GM23338 (cell line): ENCODE measurements at regions not wholly inside any gene's neighbourhood (a gene's known extent, or its start where the extent isn't known, plus 50 kb on each side); places are given as distances from the start of the nearest gene placed in this dataset.

Experiments
- ATAC-seq: fragments of 200-7000 bp; cut with Tn5 transposase; 3 replicates; pipeline ENCODE4 v1.9.1; 2020
- DNase-seq: peaks from one replicate; pipeline ENCODE4 v3.0.0-alpha.2; 2015; ENCODE audit warnings: low spot score
- H2AFZ ChIP-seq: fragments of 200-600 bp; sonication (generic); 2 replicates; pipeline ENCODE4 v1.8.0; 2016; ENCODE audit warnings: antibody characterized with exemption, mild to moderate bottlenecking, moderate library complexity
- H3F3A ChIP-seq: fragments of 200-600 bp; sonication (generic); replicated peaks from 2 replicates; pipeline ENCODE4 v1.8.0; 2017; ENCODE audit warnings: antibody characterized with exemption, mixed run types, low read depth
- H3K27ac ChIP-seq: fragments of 200-600 bp; sonication (generic); 2 replicates; pipeline ENCODE4 v1.6.1; 2016; ENCODE audit warnings: low read depth
- H3K27me3 ChIP-seq: fragments of 200-600 bp; sonication (generic); 2 replicates; pipeline ENCODE4 v1.8.0; 2016; ENCODE audit warnings: mild to moderate bottlenecking, mixed run types, moderate library complexity; ENCODE audit not compliant: insufficient read depth
- H3K36me3 ChIP-seq: fragments of 200-600 bp; sonication (generic); 2 replicates; pipeline ENCODE4 v1.8.0; 2016; ENCODE audit warnings: mild to moderate bottlenecking; ENCODE audit not compliant: insufficient read depth
- H3K4me1 ChIP-seq: fragments of 200-600 bp; sonication (generic); 2 replicates; pipeline ENCODE4 v1.8.0; 2016; ENCODE audit warnings: mild to moderate bottlenecking, moderate library complexity; ENCODE audit not compliant: insufficient read depth
- H3K4me2 ChIP-seq: fragments of 200-600 bp; sonication (generic); 2 replicates; pipeline ENCODE4 v1.7.1; 2017; ENCODE audit warnings: mixed run types
- H3K4me3 ChIP-seq: fragments of 200-600 bp; sonication (generic); 2 replicates; pipeline ENCODE4 v1.6.1; 2016; ENCODE audit warnings: mixed run types
- H3K79me2 ChIP-seq: fragments of 200-600 bp; sonication (generic); replicated peaks from 2 replicates; pipeline ENCODE4 v1.8.0; 2017; ENCODE audit warnings: mild to moderate bottlenecking; ENCODE audit not compliant: insufficient read depth
- H3K9me2 ChIP-seq: fragments of 200-600 bp; sonication (generic); 2 replicates; pipeline ENCODE4 v1.8.0; 2017; ENCODE audit not compliant: insufficient read depth
- H4K20me1 ChIP-seq: fragments of 200-600 bp; sonication (generic); replicated peaks from 2 replicates; pipeline ENCODE4 v1.8.0; 2017; ENCODE audit warnings: mild to moderate bottlenecking; ENCODE audit not compliant: insufficient read depth
- H3K27ac Mint-ChIP-seq: 2 replicates; pipeline ENCODE4 v1.8.0; 2020; ENCODE audit warnings: inconsistent platforms, mild to moderate bottlenecking, moderate library complexity, mixed read lengths
- H3K27me3 Mint-ChIP-seq: 3 replicates; pipeline ENCODE4 v1.8.0; 2022; ENCODE audit warnings: low read depth, mild to moderate bottlenecking, moderate library complexity, mixed read lengths, inconsistent platforms; ENCODE audit not compliant: insufficient read depth, poor library complexity
- H3K36me3 Mint-ChIP-seq: 3 replicates; pipeline ENCODE4 v1.8.0; 2021; ENCODE audit warnings: low read depth, mild to moderate bottlenecking, inconsistent platforms, moderate library complexity, mixed read lengths
- H3K4me1 Mint-ChIP-seq: 3 replicates; pipeline ENCODE4 v1.8.0; 2020; ENCODE audit warnings: mild to moderate bottlenecking, inconsistent platforms, mixed read lengths
- H3K4me3 Mint-ChIP-seq: 3 replicates; pipeline ENCODE4 v1.8.0; 2021; ENCODE audit warnings: moderate library complexity, mild to moderate bottlenecking, inconsistent platforms, mixed read lengths
- H3K9me3 Mint-ChIP-seq: 3 replicates; pipeline ENCODE4 v1.8.0; 2020; ENCODE audit warnings: moderate library complexity, mild to moderate bottlenecking, inconsistent platforms, mixed read lengths
- EZH2 ChIP-seq: fragments of 200-600 bp; sonication (generic); IDR thresholded peaks from one replicate; pipeline ENCODE4 v1.8.0; 2017; ENCODE audit warnings: antibody characterized with exemption, mild to moderate bottlenecking, low read depth; ENCODE audit not compliant: unreplicated experiment
- EZH2phosphoT487 ChIP-seq: fragments of 200-600 bp; sonication (generic); IDR thresholded peaks from one replicate; pipeline ENCODE4 v1.8.1; 2018; ENCODE audit warnings: antibody characterized with exemption; ENCODE audit not compliant: unreplicated experiment
- POLR2AphosphoS5 ChIP-seq: IDR thresholded peaks from 2 replicates; pipeline ENCODE4 v1.6.1; 2016; ENCODE audit warnings: antibody characterized with exemption, low read depth
- STAT1 ChIP-seq: IDR thresholded peaks from one replicate; pipeline ENCODE4 v1.6.1; 2016; ENCODE audit warnings: antibody characterized with exemption; ENCODE audit not compliant: unreplicated experiment
- ZNF331 ChIP-seq: fragments of 250-450 bp; sonication (Bioruptor Pico); IDR thresholded peaks from 2 replicates; pipeline ENCODE4 v1.5.0; 2020; ENCODE audit warnings: low read depth, mild to moderate bottlenecking, moderate library complexity
- TF ChIP-seq, protein P1 (sequence below), 2 experiments: fragments of 200-600 bp in 1 of 2; sonication (generic) in 1 of 2; conservative IDR thresholded peaks; 2 replicates each; pipeline versions ENCODE4 v1.5.1 to v1.6.1; 2016 to 2017; ENCODE audit warnings: antibody characterized with exemption in 2 of 2, low read depth in 2 of 2, mild to moderate bottlenecking in 2 of 2, moderate library complexity in 1 of 2
- TF ChIP-seq, protein P2 (sequence below): IDR thresholded peaks from one replicate; pipeline ENCODE4 v1.6.1; 2018; ENCODE audit warnings: antibody characterized with exemption; ENCODE audit not compliant: unreplicated experiment

DNA sequence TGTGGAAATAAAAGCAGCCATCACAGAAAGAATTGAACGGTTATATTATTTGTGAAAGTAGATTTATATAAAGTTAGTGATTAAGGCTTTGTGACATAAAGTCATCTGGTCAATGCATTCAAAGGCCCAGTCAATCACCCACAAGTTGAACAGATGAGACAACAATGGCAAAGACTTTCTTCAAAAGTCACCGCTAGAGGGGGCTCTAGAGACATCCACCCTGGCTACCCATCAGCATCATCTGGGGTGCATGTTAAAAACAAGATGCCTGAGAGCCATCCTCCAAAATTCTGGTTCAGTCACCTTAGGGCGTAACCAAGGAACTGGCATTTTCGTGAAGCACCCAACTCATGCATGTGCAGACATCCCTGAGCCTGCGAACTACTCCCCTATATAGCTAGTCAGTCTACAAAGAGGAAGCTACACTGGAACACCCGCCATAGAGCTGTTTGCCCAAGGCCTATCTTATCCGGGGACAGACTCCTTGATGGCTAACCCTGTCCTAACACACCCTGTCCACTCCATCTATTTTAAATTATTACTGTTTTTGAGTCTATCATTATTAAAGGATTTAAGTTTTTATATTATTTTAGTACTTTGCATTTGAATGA, 970.5 kb downstream of the UQCRFS1 start:
- Histone ChIP-seq H3K36me3 (no peaks in the 10 kb centered on the region), H3K27me3 (no peaks in the 10 kb centered on the region), H3K4me2 (no peak overlapping the region), H2AFZ (no peak overlapping the region), H3K4me1 (0 out of 2 replicates have a peak, but pooled peaks cover 4% of the 10 kb centered on the region), H3K9me2 (0 out of 2 replicates have a peak, but pooled peaks cover 7% of the 10 kb centered on the region), H3K27ac (no peak overlapping the region), H3F3A (no peaks in the 10 kb centered on the region), H4K20me1 (no peaks in the 10 kb centered on the region), H3K4me3 (no peak overlapping the region), H3K79me2 (no peaks in the 10 kb centered on the region)
- peaks cover 3% of the 10 kb centered on the region for H3K27me3 Mint-ChIP-seq
- H3K9me3 Mint-ChIP-seq: no peaks in the 10 kb centered on the region
- H3K36me3 Mint-ChIP-seq: no peaks in the 10 kb centered on the region
- H3K4me1 Mint-ChIP-seq: peaks cover 9% of the 10 kb centered on the region
- peak; percentile 75 for ATAC-seq
- H3K27ac Mint-ChIP-seq: no peak overlapping the region
- no peak overlapping the region for H3K4me3 Mint-ChIP-seq
- TF ChIP-seq POLR2AphosphoS5: no peak
- TF ChIP-seq, protein P1, sequence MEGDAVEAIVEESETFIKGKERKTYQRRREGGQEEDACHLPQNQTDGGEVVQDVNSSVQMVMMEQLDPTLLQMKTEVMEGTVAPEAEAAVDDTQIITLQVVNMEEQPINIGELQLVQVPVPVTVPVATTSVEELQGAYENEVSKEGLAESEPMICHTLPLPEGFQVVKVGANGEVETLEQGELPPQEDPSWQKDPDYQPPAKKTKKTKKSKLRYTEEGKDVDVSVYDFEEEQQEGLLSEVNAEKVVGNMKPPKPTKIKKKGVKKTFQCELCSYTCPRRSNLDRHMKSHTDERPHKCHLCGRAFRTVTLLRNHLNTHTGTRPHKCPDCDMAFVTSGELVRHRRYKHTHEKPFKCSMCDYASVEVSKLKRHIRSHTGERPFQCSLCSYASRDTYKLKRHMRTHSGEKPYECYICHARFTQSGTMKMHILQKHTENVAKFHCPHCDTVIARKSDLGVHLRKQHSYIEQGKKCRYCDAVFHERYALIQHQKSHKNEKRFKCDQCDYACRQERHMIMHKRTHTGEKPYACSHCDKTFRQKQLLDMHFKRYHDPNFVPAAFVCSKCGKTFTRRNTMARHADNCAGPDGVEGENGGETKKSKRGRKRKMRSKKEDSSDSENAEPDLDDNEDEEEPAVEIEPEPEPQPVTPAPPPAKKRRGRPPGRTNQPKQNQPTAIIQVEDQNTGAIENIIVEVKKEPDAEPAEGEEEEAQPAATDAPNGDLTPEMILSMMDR (conservative IDR thresholded peaks at IDR 0.05; ENCODE audit: low read depth in 2 of 2): peak; percentile 73 to 82
- DNase-seq: peak; percentile 83

DNA sequence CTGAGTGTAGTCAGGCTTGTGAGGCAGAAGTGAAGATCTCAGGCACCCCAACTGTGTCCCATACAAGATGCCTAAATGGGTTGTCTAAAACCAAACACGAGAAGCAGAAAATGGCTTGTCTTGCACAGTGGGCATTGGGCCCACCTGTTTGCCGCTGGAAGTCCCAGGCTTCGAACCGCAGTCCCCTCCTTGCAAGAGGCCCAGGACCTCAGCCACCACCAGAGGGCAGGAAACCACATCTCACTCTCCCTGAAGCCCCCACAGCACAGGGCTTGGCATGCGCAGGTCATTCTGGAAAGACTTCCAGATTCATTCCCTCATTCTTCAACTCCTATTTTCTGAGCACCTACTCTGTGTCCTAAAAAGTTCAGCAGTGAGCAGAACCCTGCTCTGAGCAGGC, 973.7 kb downstream of the UQCRFS1 start:
- 0 out of 2 replicates have a peak, but pooled peaks cover 4% of the 10 kb centered on the region for H3K4me1 ChIP-seq
- no peaks in the 10 kb centered on the region for H3K9me3 Mint-ChIP-seq
- TF ChIP-seq, protein P1 (conservative IDR thresholded peaks at IDR 0.05; ENCODE audit: low read depth in 2 of 2): peak; percentile 75 to 78
- TF ChIP-seq STAT1: no peak
- no peaks in the 10 kb centered on the region for H3K27me3 ChIP-seq
- DNase-seq (peak; percentile 86), ATAC-seq (peak; percentile 93)
- no peak overlapping the region for H3K4me3 ChIP-seq
- no peak overlapping the region for H3K27ac ChIP-seq
- H3K4me1 Mint-ChIP-seq: peaks cover 13% of the 10 kb centered on the region
- H4K20me1 ChIP-seq: no peaks in the 10 kb centered on the region
- H3K79me2 ChIP-seq: no peaks in the 10 kb centered on the region
- no peaks in the 10 kb centered on the region for H3K9me2 ChIP-seq
- H3K27ac Mint-ChIP-seq: no peak overlapping the region
- no peaks in the 10 kb centered on the region for H3K36me3 Mint-ChIP-seq
- H2AFZ ChIP-seq: peak overlapping the region; percentile 82; the same call in 1 of the 2 replicates
- no peaks in the 10 kb centered on the region for H3F3A ChIP-seq
- H3K4me3 Mint-ChIP-seq: no peak overlapping the region
- no peaks in the 10 kb centered on the region for H3K36me3 ChIP-seq
- no peaks in the 10 kb centered on the region for H3K27me3 Mint-ChIP-seq
- H3K4me2 ChIP-seq: no peak overlapping the region

DNA sequence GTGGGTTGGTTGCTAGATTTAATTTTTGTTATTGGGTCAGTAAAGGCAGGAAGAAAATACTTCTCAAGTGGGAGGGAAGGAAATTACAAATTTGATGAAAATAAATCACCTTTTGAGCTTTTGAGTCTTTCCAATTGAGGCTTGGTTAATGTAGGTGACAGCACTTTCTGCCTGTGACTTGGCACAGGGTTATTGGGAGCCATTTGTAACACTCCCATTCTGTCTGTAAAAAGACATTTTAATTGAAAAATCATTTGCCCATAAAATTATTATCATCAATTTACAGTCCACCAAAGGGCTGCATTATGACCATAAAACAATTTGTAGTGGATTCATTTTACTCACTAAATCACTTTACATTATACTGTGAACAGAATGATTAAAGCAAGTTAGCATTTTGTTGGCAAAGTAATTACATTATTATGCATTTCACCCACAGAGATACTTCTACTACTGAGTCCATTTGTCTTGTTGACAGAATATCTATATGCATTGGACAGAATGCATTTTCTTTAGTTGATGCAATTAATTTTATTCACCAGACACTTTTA, 974.6 kb downstream of the UQCRFS1 start:
- Mint-ChIP-seq H3K4me1 (peaks cover 13% of the 10 kb centered on the region), H3K27me3 (no peaks in the 10 kb centered on the region), H3K27ac (no peak overlapping the region), H3K36me3 (no peaks in the 10 kb centered on the region), H3K4me3 (no peak overlapping the region), H3K9me3 (no peaks in the 10 kb centered on the region)
- Histone ChIP-seq H3K4me3 (no peak overlapping the region), H2AFZ (no peak overlapping the region), H3K4me2 (no peak overlapping the region), H4K20me1 (no peaks in the 10 kb centered on the region), H3K27me3 (no peaks in the 10 kb centered on the region), H3F3A (no peaks in the 10 kb centered on the region), H3K79me2 (no peaks in the 10 kb centered on the region), H3K9me2 (no peaks in the 10 kb centered on the region), H3K4me1 (0 out of 2 replicates have a peak, but pooled peaks cover 4% of the 10 kb centered on the region), H3K36me3 (no peaks in the 10 kb centered on the region), H3K27ac (no peak overlapping the region)
- no peak for ATAC-seq
- no peak for DNase-seq
- TF ChIP-seq EZH2 (no peak), ZNF331 (CRISPR knock-in tag) (no peak), EZH2phosphoT487 (no peak)
- TF ChIP-seq, protein P2, sequence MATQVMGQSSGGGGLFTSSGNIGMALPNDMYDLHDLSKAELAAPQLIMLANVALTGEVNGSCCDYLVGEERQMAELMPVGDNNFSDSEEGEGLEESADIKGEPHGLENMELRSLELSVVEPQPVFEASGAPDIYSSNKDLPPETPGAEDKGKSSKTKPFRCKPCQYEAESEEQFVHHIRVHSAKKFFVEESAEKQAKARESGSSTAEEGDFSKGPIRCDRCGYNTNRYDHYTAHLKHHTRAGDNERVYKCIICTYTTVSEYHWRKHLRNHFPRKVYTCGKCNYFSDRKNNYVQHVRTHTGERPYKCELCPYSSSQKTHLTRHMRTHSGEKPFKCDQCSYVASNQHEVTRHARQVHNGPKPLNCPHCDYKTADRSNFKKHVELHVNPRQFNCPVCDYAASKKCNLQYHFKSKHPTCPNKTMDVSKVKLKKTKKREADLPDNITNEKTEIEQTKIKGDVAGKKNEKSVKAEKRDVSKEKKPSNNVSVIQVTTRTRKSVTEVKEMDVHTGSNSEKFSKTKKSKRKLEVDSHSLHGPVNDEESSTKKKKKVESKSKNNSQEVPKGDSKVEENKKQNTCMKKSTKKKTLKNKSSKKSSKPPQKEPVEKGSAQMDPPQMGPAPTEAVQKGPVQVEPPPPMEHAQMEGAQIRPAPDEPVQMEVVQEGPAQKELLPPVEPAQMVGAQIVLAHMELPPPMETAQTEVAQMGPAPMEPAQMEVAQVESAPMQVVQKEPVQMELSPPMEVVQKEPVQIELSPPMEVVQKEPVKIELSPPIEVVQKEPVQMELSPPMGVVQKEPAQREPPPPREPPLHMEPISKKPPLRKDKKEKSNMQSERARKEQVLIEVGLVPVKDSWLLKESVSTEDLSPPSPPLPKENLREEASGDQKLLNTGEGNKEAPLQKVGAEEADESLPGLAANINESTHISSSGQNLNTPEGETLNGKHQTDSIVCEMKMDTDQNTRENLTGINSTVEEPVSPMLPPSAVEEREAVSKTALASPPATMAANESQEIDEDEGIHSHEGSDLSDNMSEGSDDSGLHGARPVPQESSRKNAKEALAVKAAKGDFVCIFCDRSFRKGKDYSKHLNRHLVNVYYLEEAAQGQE: no peak
